ENCODE measurements at regions not wholly inside any gene's neighbourhood (a gene's known extent, or its start where the extent isn't known, plus 50 kb on each side); places are given as distances from the start of the nearest gene placed in this dataset.

DNA sequence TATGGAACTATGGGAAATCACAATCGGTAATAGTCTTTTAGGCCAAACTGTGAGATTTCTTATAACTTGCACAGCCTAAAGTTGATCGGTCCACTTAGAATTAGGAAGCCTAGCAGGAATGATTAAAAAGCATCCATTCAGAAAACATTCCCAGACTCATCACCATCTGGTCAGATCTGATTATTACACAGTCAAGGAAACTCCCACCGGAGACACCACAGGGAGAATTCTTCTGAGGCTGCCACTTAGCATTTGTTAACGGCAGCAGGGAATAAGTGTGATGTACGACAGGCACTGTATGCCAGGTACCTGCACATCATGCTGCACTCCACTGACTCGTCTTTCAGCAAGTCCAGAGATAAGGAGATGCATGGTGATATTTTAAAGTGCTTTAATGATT lies 227.6 kb upstream of the STEAP1 start:
- DNase-seq (ENCODE audit: low read depth): no peak
- no peak for TF ChIP-seq MYC (IDR thresholded peaks at IDR 0.05; ENCODE audit: low read depth, low read length)
- TF ChIP-seq, protein P1, sequence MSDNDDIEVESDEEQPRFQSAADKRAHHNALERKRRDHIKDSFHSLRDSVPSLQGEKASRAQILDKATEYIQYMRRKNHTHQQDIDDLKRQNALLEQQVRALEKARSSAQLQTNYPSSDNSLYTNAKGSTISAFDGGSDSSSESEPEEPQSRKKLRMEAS (IDR thresholded peaks at IDR 0.05; ENCODE audit: low read depth, low read length): no peak
- TF ChIP-seq, protein P2, sequence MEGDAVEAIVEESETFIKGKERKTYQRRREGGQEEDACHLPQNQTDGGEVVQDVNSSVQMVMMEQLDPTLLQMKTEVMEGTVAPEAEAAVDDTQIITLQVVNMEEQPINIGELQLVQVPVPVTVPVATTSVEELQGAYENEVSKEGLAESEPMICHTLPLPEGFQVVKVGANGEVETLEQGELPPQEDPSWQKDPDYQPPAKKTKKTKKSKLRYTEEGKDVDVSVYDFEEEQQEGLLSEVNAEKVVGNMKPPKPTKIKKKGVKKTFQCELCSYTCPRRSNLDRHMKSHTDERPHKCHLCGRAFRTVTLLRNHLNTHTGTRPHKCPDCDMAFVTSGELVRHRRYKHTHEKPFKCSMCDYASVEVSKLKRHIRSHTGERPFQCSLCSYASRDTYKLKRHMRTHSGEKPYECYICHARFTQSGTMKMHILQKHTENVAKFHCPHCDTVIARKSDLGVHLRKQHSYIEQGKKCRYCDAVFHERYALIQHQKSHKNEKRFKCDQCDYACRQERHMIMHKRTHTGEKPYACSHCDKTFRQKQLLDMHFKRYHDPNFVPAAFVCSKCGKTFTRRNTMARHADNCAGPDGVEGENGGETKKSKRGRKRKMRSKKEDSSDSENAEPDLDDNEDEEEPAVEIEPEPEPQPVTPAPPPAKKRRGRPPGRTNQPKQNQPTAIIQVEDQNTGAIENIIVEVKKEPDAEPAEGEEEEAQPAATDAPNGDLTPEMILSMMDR (IDR thresholded peaks at IDR 0.05; ENCODE audit: low read depth, low read length): no peak
- no peak for TF ChIP-seq POLR2A (IDR thresholded peaks at IDR 0.05; ENCODE audit: extremely low read depth, insufficient read length)
- no peak overlapping the region for H3K4me3 ChIP-seq (ENCODE audit: low read depth, low read length)

DNA sequence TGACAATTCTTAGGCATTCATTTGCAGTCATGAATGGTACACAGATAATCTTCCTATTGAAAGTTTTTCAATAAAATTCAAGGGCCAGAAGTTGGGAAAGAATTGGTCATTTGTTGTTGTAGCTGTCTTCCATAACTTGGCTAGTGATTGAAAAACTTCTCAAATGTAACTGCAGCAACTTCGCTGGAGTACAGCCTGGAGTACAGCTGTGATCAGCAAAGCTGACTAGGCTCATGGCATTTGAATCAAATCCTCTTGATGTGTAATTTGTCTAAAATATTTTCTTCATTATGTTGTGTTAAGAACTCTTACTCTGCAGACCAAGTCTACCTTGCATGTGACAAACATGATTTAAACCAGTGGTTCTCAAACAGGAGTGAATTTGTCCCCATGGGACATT lies 226.5 kb upstream of the STEAP1 start:
- peak; percentile 8 for DNase-seq (ENCODE audit: low read depth)
- H3K4me3 ChIP-seq (ENCODE audit: low read depth, low read length): no peak overlapping the region
- TF ChIP-seq, protein P1 (IDR thresholded peaks at IDR 0.05; ENCODE audit: low read depth, low read length): no peak
- TF ChIP-seq MYC (IDR thresholded peaks at IDR 0.05; ENCODE audit: low read depth, low read length): no peak
- no peak for TF ChIP-seq POLR2A (IDR thresholded peaks at IDR 0.05; ENCODE audit: extremely low read depth, insufficient read length)
- TF ChIP-seq, protein P2 (IDR thresholded peaks at IDR 0.05; ENCODE audit: low read depth, low read length): no peak

DNA sequence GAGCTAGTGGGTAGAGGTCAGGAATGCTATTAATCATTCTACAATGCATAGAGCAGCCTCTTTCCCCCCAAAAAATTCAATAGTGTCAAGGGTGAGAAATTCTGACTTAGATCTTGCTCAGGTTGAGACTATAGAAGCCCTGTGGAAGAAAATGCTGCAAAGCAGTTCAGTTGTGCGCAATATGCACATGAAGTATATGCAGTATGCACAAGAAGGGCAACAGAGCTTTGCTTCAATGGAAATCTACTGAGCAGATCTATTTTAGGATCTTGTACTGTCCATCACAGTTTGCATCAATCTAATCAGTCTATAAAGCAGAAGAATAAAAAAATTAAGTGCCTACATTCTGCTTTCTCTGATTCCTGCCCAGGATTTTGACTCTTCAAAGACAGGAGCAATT lies 225.8 kb upstream of the STEAP1 start:
- DNase-seq (ENCODE audit: low read depth): no peak
- TF ChIP-seq, protein P2 (IDR thresholded peaks at IDR 0.05; ENCODE audit: low read depth, low read length): no peak
- no peak for TF ChIP-seq POLR2A (IDR thresholded peaks at IDR 0.05; ENCODE audit: extremely low read depth, insufficient read length)
- H3K4me3 ChIP-seq (ENCODE audit: low read depth, low read length): no peak overlapping the region

DNA sequence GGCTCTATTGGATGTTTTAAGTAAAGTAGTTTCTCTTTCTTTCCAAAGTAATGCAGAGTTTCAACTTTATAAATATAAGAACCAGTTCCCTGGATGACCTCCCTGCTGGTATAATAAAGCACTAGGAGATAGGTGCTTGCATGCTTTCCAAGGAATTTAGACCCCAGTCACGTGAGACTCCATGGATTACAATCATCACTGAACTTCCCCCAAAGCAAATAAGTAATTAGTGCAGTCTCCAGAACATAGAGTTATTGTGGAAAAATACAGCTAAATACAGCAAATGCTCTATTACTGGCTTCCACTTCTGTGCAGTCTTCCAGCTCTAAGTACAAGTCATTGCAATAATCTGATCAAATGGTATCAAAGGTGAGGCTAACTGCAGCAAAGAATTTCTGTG lies 220.2 kb upstream of the STEAP1 start:
- H3K4me3 ChIP-seq (ENCODE audit: low read depth, low read length): no peak overlapping the region
- DNase-seq (ENCODE audit: low read depth): no peak
- TF ChIP-seq, protein P1 (IDR thresholded peaks at IDR 0.05; ENCODE audit: low read depth, low read length): no peak
- no peak for TF ChIP-seq MYC (IDR thresholded peaks at IDR 0.05; ENCODE audit: low read depth, low read length)
- TF ChIP-seq, protein P2 (IDR thresholded peaks at IDR 0.05; ENCODE audit: low read depth, low read length): no peak

DNA sequence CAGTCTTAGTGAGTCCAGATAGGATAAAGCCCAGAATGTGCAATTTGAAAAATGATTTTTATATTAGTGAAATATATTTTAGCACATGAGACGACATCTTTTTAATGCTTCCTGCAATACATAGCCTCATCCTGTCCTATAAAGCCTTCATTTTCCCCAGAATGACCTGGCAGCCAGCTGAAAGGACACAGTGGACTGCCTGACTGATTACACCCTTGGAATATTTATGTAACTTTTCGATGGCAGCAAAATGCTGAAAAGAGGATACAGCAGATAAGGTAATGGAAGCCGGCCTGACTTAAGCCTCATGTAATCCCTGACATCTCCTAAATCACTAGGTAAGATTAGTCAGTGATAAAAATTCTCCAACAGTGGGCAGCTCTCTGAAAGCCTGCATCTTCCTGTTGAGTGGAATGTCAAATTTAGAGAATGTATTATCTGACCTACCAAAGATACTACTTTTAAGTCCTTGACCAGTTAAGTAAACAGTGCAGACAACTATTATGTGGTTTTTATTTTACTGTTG lies 210.7 kb upstream of the STEAP1 start:
- DNase-seq (ENCODE audit: low read depth): no peak
- no peak overlapping the region for H3K4me3 ChIP-seq (ENCODE audit: low read depth, low read length)
- TF ChIP-seq, protein P2 (IDR thresholded peaks at IDR 0.05; ENCODE audit: low read depth, low read length): no peak
- TF ChIP-seq MYC (IDR thresholded peaks at IDR 0.05; ENCODE audit: low read depth, low read length) (no peak), POLR2A (IDR thresholded peaks at IDR 0.05; ENCODE audit: extremely low read depth, insufficient read length) (no peak)
- TF ChIP-seq, protein P1 (IDR thresholded peaks at IDR 0.05; ENCODE audit: low read depth, low read length): no peak

DNA sequence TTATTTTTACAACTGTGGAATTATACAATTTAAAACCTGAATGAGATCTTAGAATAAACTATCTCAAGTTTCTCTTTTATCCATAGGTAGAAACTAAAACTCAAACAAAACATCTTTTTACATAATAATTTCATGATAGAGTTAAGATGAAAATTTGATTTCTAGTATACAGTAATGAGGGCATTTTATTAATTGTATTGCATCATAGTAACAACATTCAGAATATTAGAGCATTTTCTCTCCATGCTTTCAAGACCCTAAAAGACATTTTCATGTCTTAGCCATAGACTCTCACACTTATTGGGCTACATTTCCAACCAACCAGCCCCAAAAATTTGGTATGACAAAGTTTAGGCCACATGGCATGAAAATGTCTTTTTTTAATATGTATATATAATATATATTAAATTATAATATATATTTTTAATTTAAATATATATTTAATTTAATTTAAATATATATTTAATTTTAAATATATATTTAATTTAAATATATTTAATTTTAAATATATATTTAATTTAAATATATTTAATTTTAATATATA lies 195.7 kb upstream of the STEAP1 start:
- no peak for DNase-seq (ENCODE audit: low read depth)
- TF ChIP-seq POLR2A (IDR thresholded peaks at IDR 0.05; ENCODE audit: extremely low read depth, insufficient read length) (no peak), MYC (IDR thresholded peaks at IDR 0.05; ENCODE audit: low read depth, low read length) (no peak)
- TF ChIP-seq, protein P2 (IDR thresholded peaks at IDR 0.05; ENCODE audit: low read depth, low read length): no peak
- TF ChIP-seq, protein P1 (IDR thresholded peaks at IDR 0.05; ENCODE audit: low read depth, low read length): no peak
- no peak overlapping the region for H3K4me3 ChIP-seq (ENCODE audit: low read depth, low read length)
